ENCODE measurements at regions not wholly inside any gene's neighbourhood (a gene's known extent, or its start where the extent isn't known, plus 50 kb on each side); places are given as distances from the start of the nearest gene placed in this dataset.
"Not testable (repeated sequence)": the region's sequence is repeated elsewhere in the genome, so short reads cannot be mapped to it uniquely, and the experiment has no call there.

GRCh38 chr12:34607520-34608195 lies 585.4 kb downstream of the ALG10 start:
- TF ChIP-seq CTCF (conservative IDR thresholded peaks at IDR 0.05; ENCODE audit: control insufficient read depth, insufficient read depth, low read depth, low read length), result no peak
- DNase-seq (ENCODE audit: low read depth), result no peak

GRCh38 chr12:34613988-34614387 lies 591.7 kb downstream of the ALG10 start:
- H3K4me3 ChIP-seq (ENCODE audit: control insufficient read depth, low read depth, low read length); DNase-seq (ENCODE audit: low read depth): not testable (repeated sequence)

More at GRCh38 chr12:34607520-34608195, 585.4 kb downstream of the ALG10 start:
- H3K4me3 ChIP-seq (ENCODE audit: control insufficient read depth, low read depth, low read length), result no peak overlapping the region

GRCh38 chr12:34625116-34625515 lies 602.8 kb downstream of the ALG10 start:
- peak; percentile 9 for TF ChIP-seq CTCF (conservative IDR thresholded peaks at IDR 0.05; ENCODE audit: control insufficient read depth, insufficient read depth, low read depth, low read length)
- DNase-seq (ENCODE audit: low read depth), result peak; percentile 1
- H3K4me3 ChIP-seq (ENCODE audit: control insufficient read depth, low read depth, low read length), result no peak overlapping the region

GRCh38 chr12:34626363-34627157 lies 604.3 kb downstream of the ALG10 start:
- no peak for TF ChIP-seq CTCF (conservative IDR thresholded peaks at IDR 0.05; ENCODE audit: control insufficient read depth, insufficient read depth, low read depth, low read length)
- H3K4me3 ChIP-seq (ENCODE audit: control insufficient read depth, low read depth, low read length), result no peak overlapping the region
- DNase-seq (ENCODE audit: low read depth), result no peak

Measured in fibroblast of mammary gland (primary cell).